Neural progenitor cell (in vitro differentiated cells): ENCODE measurements at regions not wholly inside any gene's neighbourhood (a gene's known extent, or its start where the extent isn't known, plus 50 kb on each side); places are given as distances from the start of the nearest gene placed in this dataset.

Source experiments
- DNase-seq: peaks from one replicate; pipeline ENCODE4 v3.0.0-alpha.2; 2016; ENCODE audit warnings: low spot score
- H2AFZ ChIP-seq: fragments of 200-600 bp; sonication (generic); replicated peaks from 2 replicates; pipeline ENCODE4 v1.6.1; 2016; ENCODE audit warnings: antibody characterized with exemption
- H3F3A ChIP-seq: fragments of 200-600 bp; sonication (generic); 2 replicates; pipeline ENCODE4 v1.6.1; 2016; ENCODE audit warnings: antibody characterized with exemption, low read depth
- H3K27ac ChIP-seq: fragments of 200-600 bp; sonication (generic); 2 replicates; pipeline ENCODE4 v1.5.1; 2016; ENCODE audit warnings: mild to moderate bottlenecking
- H3K27me3 ChIP-seq: fragments of 200-600 bp; sonication (generic); 2 replicates; pipeline ENCODE4 v1.6.1; 2016; ENCODE audit warnings: mild to moderate bottlenecking, moderate library complexity
- H3K36me3 ChIP-seq: fragments of 200-600 bp; sonication (generic); 2 replicates; pipeline ENCODE4 v1.5.1; 2016
- H3K4me1 ChIP-seq: fragments of 200-600 bp; sonication (generic); 2 replicates; pipeline ENCODE4 v1.6.1; 2016; ENCODE audit warnings: mixed run types
- H3K4me2 ChIP-seq: fragments of 200-600 bp; sonication (generic); 2 replicates; pipeline ENCODE4 v1.6.1; 2016
- H3K4me3 ChIP-seq: fragments of 200-600 bp; sonication (generic); 2 replicates; pipeline ENCODE4 v1.5.1; 2016
- H3K79me2 ChIP-seq: fragments of 200-600 bp; sonication (generic); 2 replicates; pipeline ENCODE4 v1.6.1; 2016; ENCODE audit warnings: low read depth
- H3K9ac ChIP-seq: fragments of 200-600 bp; sonication (generic); 2 replicates; pipeline ENCODE4 v1.6.1; 2016
- H3K9me3 ChIP-seq: fragments of 200-600 bp; sonication (generic); 2 replicates; pipeline ENCODE4 v1.5.1; 2016; ENCODE audit warnings: low read depth
- H4K20me1 ChIP-seq: fragments of 200-600 bp; sonication (generic); 2 replicates; pipeline ENCODE4 v1.6.1; 2016; ENCODE audit warnings: low read depth
- H3K27ac Mint-ChIP-seq: 3 replicates; pipeline ENCODE4 v1.8.0; 2021; ENCODE audit warnings: mixed read lengths
- H3K27me3 Mint-ChIP-seq: 2 replicates; pipeline ENCODE4 v1.8.0; 2022; ENCODE audit warnings: low read depth, mild to moderate bottlenecking, inconsistent platforms, moderate library complexity, mixed read lengths; ENCODE audit not compliant: insufficient read depth
- H3K36me3 Mint-ChIP-seq: 3 replicates; pipeline ENCODE4 v1.8.0; 2021; ENCODE audit warnings: mixed read lengths
- H3K4me1 Mint-ChIP-seq: 3 replicates; pipeline ENCODE4 v1.8.0; 2021; ENCODE audit warnings: mixed read lengths
- H3K4me3 Mint-ChIP-seq: 3 replicates; pipeline ENCODE4 v1.8.0; 2021; ENCODE audit warnings: mild to moderate bottlenecking, moderate library complexity, mixed read lengths
- H3K9me3 Mint-ChIP-seq: 3 replicates; pipeline ENCODE4 v1.8.0; 2020; ENCODE audit warnings: mixed read lengths
- CTCF ChIP-seq: fragments of 200-600 bp; sonication (generic); IDR thresholded peaks from 2 replicates; pipeline ENCODE4 v1.5.1; 2017; ENCODE audit warnings: antibody characterized with exemption, mild to moderate bottlenecking
- EZH2 ChIP-seq: fragments of 200-600 bp; sonication (generic); IDR thresholded peaks from 2 replicates; pipeline ENCODE4 v1.6.1; 2017; ENCODE audit warnings: antibody characterized with exemption, mild to moderate bottlenecking, moderate library complexity
- EZH2phosphoT487 ChIP-seq: fragments of 200-600 bp; sonication (generic); IDR thresholded peaks from 2 replicates; pipeline ENCODE4 v1.6.1; 2017; ENCODE audit warnings: antibody characterized with exemption

- H3K27ac Mint-ChIP-seq, result no peak overlapping the region
- H3K4me2 ChIP-seq, result no peak overlapping the region
- no peaks in the 10 kb centered on the region for H4K20me1 ChIP-seq
- H2AFZ ChIP-seq, result no peak overlapping the region
- no peaks in the 10 kb centered on the region for H3K36me3 Mint-ChIP-seq
- no peak for DNase-seq
- H3K4me3 Mint-ChIP-seq, result no peak overlapping the region
- no peaks in the 10 kb centered on the region for H3K4me1 ChIP-seq
- no peaks in the 10 kb centered on the region for H3K36me3 ChIP-seq
- H3K27me3 Mint-ChIP-seq, result peaks cover 2% of the 10 kb centered on the region
- no peaks in the 10 kb centered on the region for H3K9me3 ChIP-seq
- H3K9ac ChIP-seq, result no peak overlapping the region
- no peaks in the 10 kb centered on the region for H3K79me2 ChIP-seq
- no peak overlapping the region for H3K4me3 ChIP-seq
- no peak overlapping the region for H3K27ac ChIP-seq
- TF ChIP-seq EZH2 (no peak), CTCF (no peak), EZH2phosphoT487 (no peak)
- H3K27me3 ChIP-seq, result no peaks in the 10 kb centered on the region
- H3F3A ChIP-seq, result no peaks in the 10 kb centered on the region
- H3K9me3 Mint-ChIP-seq, result no peaks in the 10 kb centered on the region
- H3K4me1 Mint-ChIP-seq, result no peaks in the 10 kb centered on the region
Observed at GRCh38 chr2:37527361-37527760, 144.1 kb downstream of the CDC42EP3 start.

- Mint-ChIP-seq H3K4me1 (no peaks in the 10 kb centered on the region), H3K27me3 (peaks cover 2% of the 10 kb centered on the region), H3K4me3 (no peak overlapping the region), H3K27ac (no peak overlapping the region), H3K36me3 (no peaks in the 10 kb centered on the region), H3K9me3 (no peaks in the 10 kb centered on the region)
- H3K4me2 ChIP-seq, result no peak overlapping the region
- no peaks in the 10 kb centered on the region for H3K27me3 ChIP-seq
- no peaks in the 10 kb centered on the region for H3K79me2 ChIP-seq
- H4K20me1 ChIP-seq, result no peaks in the 10 kb centered on the region
- no peak overlapping the region for H3K9ac ChIP-seq
- DNase-seq, result no peak
- H3K9me3 ChIP-seq, result no peaks in the 10 kb centered on the region
- no peak overlapping the region for H3K4me3 ChIP-seq
- no peaks in the 10 kb centered on the region for H3K4me1 ChIP-seq
- peak overlapping the region; percentile 9 for H2AFZ ChIP-seq
- H3K27ac ChIP-seq, result no peak overlapping the region
- no peak for TF ChIP-seq EZH2
- no peak for TF ChIP-seq CTCF
- no peak for TF ChIP-seq EZH2phosphoT487
- no peaks in the 10 kb centered on the region for H3F3A ChIP-seq
- no peaks in the 10 kb centered on the region for H3K36me3 ChIP-seq
Observed at GRCh38 chr2:37529830-37530415, 141.5 kb downstream of the CDC42EP3 start.

- H3K36me3 Mint-ChIP-seq, result no peaks in the 10 kb centered on the region
- TF ChIP-seq EZH2phosphoT487, result no peak
- TF ChIP-seq CTCF, result no peak
- TF ChIP-seq EZH2, result no peak
Observed at GRCh38 chr2:37532503-37532902, 138.9 kb downstream of the CDC42EP3 start.

More at GRCh38 chr2:37532503-37532902, 138.9 kb downstream of the CDC42EP3 start:
- Mint-ChIP-seq H3K4me3 (no peak overlapping the region), H3K27ac (no peak overlapping the region), H3K4me1 (no peaks in the 10 kb centered on the region), H3K27me3 (peaks cover 2% of the 10 kb centered on the region), H3K9me3 (no peaks in the 10 kb centered on the region)
- Histone ChIP-seq H3K27me3 (no peaks in the 10 kb centered on the region), H4K20me1 (no peaks in the 10 kb centered on the region), H3K79me2 (no peaks in the 10 kb centered on the region), H3K4me3 (no peak overlapping the region), H3K27ac (no peak overlapping the region), H3K4me2 (no peak overlapping the region), H3K4me1 (no peaks in the 10 kb centered on the region), H3F3A (no peaks in the 10 kb centered on the region), H3K36me3 (no peaks in the 10 kb centered on the region), H3K9ac (no peak overlapping the region), H3K9me3 (no peaks in the 10 kb centered on the region), H2AFZ (no peak overlapping the region)
- no peak for DNase-seq
